ENCODE measurements at regions not wholly inside any gene's neighbourhood (a gene's known extent, or its start where the extent isn't known, plus 50 kb on each side); places are given as distances from the start of the nearest gene placed in this dataset.

DNA sequence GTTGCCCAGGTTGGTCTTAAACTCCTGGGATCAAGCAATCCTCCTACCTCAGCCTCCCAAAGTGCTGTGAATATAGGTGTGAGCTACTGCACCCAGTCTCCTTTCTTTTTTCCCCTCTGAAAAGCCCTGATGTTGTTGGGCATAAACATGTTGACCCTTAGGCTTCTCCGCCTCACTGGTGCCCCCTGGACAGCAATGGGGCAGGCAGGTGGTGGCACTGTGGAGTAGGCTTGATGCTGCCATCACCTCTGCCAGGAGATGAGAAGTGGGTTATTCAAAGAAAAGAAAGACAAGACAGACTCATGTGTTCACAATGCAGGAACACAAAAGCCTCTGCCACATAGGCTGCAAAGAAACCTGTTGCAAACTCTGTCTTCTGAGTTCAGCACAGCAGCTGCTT is 169.9 kb downstream of the EN1 start:
- POLR2A ChIA-PET (ENCODE audit: low non-redundant PET), result no interaction called here

DNA sequence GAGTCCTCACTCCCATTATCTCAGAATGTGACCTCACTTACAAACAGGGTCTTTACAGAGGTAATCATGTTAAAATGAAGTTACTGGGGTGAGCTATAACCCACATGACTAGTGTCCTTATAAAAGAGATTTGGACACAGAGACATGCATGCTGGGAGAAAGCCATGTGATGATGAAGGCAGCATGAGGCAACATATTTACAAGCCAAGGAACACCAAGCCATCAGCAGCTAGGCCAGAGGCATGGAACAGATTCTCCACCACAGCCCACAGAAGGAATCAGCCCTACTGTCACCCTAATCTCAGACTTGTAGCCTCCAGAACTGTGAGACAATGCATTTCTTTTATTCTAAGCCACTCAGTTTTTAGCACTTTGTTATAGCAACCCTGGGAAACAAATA is 171.9 kb downstream of the EN1 start:
- TF ChIP-seq, protein P1, sequence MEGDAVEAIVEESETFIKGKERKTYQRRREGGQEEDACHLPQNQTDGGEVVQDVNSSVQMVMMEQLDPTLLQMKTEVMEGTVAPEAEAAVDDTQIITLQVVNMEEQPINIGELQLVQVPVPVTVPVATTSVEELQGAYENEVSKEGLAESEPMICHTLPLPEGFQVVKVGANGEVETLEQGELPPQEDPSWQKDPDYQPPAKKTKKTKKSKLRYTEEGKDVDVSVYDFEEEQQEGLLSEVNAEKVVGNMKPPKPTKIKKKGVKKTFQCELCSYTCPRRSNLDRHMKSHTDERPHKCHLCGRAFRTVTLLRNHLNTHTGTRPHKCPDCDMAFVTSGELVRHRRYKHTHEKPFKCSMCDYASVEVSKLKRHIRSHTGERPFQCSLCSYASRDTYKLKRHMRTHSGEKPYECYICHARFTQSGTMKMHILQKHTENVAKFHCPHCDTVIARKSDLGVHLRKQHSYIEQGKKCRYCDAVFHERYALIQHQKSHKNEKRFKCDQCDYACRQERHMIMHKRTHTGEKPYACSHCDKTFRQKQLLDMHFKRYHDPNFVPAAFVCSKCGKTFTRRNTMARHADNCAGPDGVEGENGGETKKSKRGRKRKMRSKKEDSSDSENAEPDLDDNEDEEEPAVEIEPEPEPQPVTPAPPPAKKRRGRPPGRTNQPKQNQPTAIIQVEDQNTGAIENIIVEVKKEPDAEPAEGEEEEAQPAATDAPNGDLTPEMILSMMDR (conservative IDR thresholded peaks at IDR 0.05; ENCODE audit: low read depth), result no peak
- ChIA-PET POLR2A (ENCODE audit: low non-redundant PET) (no interaction called here), CTCF (no interaction called here)
- no peak for DNase-seq (ENCODE audit: low spot score)
- no peak overlapping the region for H3K27ac ChIP-seq

More for the DNA sequence above, 169.9 kb downstream of the EN1 start:
- DNase-seq (ENCODE audit: low spot score), result no peak
- TF ChIP-seq, protein P1 (conservative IDR thresholded peaks at IDR 0.05; ENCODE audit: low read depth), result no peak
- H3K27ac ChIP-seq, result no peak overlapping the region
- CTCF ChIA-PET, result no interaction called here

DNA sequence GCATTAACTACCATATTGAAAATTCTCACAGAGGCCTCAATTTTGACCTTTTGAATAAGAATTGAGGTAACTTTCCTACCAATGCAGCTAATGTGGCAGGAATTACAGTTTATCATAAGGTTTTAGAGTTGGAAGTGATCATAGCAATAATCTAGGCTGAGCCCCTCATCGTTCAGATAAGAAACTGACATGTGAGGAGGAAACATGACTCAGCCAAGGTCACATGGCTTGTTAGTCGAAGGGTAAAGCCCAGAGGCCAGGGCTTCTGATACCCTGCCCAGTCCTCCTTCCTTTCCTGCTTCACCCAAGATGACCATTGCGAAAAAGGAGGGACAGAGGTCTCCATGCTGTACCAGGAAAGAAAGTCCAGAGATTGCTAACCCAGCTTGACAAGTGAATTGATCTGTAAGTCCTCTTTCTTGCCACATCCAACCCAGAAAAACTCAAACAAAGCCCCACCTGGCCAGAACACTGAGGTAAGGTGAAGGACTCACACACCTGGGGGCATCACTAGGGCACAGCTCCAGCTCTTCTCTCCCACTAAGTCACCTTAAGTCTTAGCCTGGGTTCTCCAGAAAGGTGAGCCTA is 174.8 kb downstream of the EN1 start:
- no peak for DNase-seq (ENCODE audit: low spot score)
- H3K27ac ChIP-seq, result no peak overlapping the region
- CTCF ChIA-PET, result no interaction called here
- TF ChIP-seq, protein P1 (conservative IDR thresholded peaks at IDR 0.05; ENCODE audit: low read depth), result no peak
- POLR2A ChIA-PET (ENCODE audit: low non-redundant PET), result no interaction called here

GRCh38 chr2:118671701-118672454 is 175.6 kb downstream of the EN1 start:
- TF ChIP-seq, protein P1 (conservative IDR thresholded peaks at IDR 0.05; ENCODE audit: low read depth), result no peak
- H3K27ac ChIP-seq, result no peak overlapping the region
- ChIA-PET POLR2A (ENCODE audit: low non-redundant PET) (no interaction called here), CTCF (interaction anchor here (0.6 kb wide), 1 partner anchor 183 kb away, joined by 4 read pairs; no protein-coding TSS in a partner anchor)
- DNase-seq (ENCODE audit: low spot score), result no peak

GRCh38 chr2:118670838-118671237 is 176.6 kb downstream of the EN1 start:
- TF ChIP-seq, protein P1 (conservative IDR thresholded peaks at IDR 0.05; ENCODE audit: low read depth), result no peak
- CTCF ChIA-PET, result interaction anchor here (0.6 kb wide), 1 partner anchor 93 kb away, joined by 3 read pairs; no protein-coding TSS in a partner anchor
- no peak overlapping the region for H3K27ac ChIP-seq
- POLR2A ChIA-PET (ENCODE audit: low non-redundant PET), result no interaction called here
- DNase-seq (ENCODE audit: low spot score), result no peak

- no peak for DNase-seq (ENCODE audit: low spot score)
- TF ChIP-seq, protein P1 (conservative IDR thresholded peaks at IDR 0.05; ENCODE audit: low read depth), result no peak
- CTCF ChIA-PET, result no interaction called here
- H3K27ac ChIP-seq, result no peak overlapping the region
- POLR2A ChIA-PET (ENCODE audit: low non-redundant PET), result no interaction called here
These were observed 177.2 kb downstream of the EN1 start for GRCh38 chr2:118670276-118670675.

Data from RWPE1 (cell line).